GM23248 (cell line): ENCODE measurements at regions not wholly inside any gene's neighbourhood (a gene's known extent, or its start where the extent isn't known, plus 50 kb on each side); places are given as distances from the start of the nearest gene placed in this dataset.

Experiments
- EZH2 ChIP-seq: fragments of 200-600 bp; sonication (generic); IDR thresholded peaks from 2 replicates; pipeline ENCODE4 v1.6.1; 2018; ENCODE audit warnings: antibody characterized with exemption, mild to moderate bottlenecking; ENCODE audit not compliant: insufficient read depth, poor library complexity, severe bottlenecking
- EZH2phosphoT487 ChIP-seq: fragments of 200-600 bp; sonication (generic); IDR thresholded peaks from 2 replicates; pipeline ENCODE4 v1.6.1; 2018; ENCODE audit warnings: antibody characterized with exemption, moderate library complexity, mild to moderate bottlenecking, low read depth; ENCODE audit not compliant: insufficient read depth

GRCh38 chr16:22728167-22728836, 85.7 kb upstream of the HS3ST2 start:
- no peak for TF ChIP-seq EZH2
- no peak for TF ChIP-seq EZH2phosphoT487
